ENCODE measurements at regions not wholly inside any gene's neighbourhood (a gene's known extent, or its start where the extent isn't known, plus 50 kb on each side); places are given as distances from the start of the nearest gene placed in this dataset.

GRCh38 chr10:94183666-94184264 is 179.0 kb downstream of the NOC3L start:
- Histone ChIP-seq H3K27me3 (no peaks in the 10 kb centered on the region), H3K4me3 (no peak overlapping the region), H3K9me3 (no peaks in the 10 kb centered on the region), H3K27ac (no peak overlapping the region), H3K36me3 (no peaks in the 10 kb centered on the region), H3K4me1 (no peaks in the 10 kb centered on the region)
- no peak for TF ChIP-seq EP300 (IDR thresholded peaks at IDR 0.05)
- no peak for TF ChIP-seq POLR2A (IDR thresholded peaks at IDR 0.05)
- TF ChIP-seq CTCF (IDR thresholded peaks at IDR 0.05) = no peak
- TF ChIP-seq POLR2AphosphoS5 (IDR thresholded peaks at IDR 0.05) = no peak
- WGBS = 79% methylated on average over 7 of the region's 7 CpGs
- no peak for DNase-seq (ENCODE audit: low spot score in 2 of 2)

GRCh38 chr10:94186722-94187121 is 176.0 kb downstream of the NOC3L start:
- 90% methylated on average over 2 of the region's 2 CpGs for WGBS
- TF ChIP-seq EP300 (IDR thresholded peaks at IDR 0.05) (no peak), CTCF (IDR thresholded peaks at IDR 0.05) (no peak), POLR2AphosphoS5 (IDR thresholded peaks at IDR 0.05) (no peak), POLR2A (IDR thresholded peaks at IDR 0.05) (no peak)
- H3K4me1 ChIP-seq = no peaks in the 10 kb centered on the region

GRCh38 chr10:94192333-94192732 is 170.4 kb downstream of the NOC3L start:
- TF ChIP-seq EP300 (IDR thresholded peaks at IDR 0.05) = no peak
- TF ChIP-seq POLR2A (IDR thresholded peaks at IDR 0.05) = no peak
- TF ChIP-seq CTCF (IDR thresholded peaks at IDR 0.05) = no peak
- no peak for TF ChIP-seq POLR2AphosphoS5 (IDR thresholded peaks at IDR 0.05)
- H3K27me3 ChIP-seq = no peaks in the 10 kb centered on the region
- 83% methylated on average over 3 of the region's 3 CpGs for WGBS

More at GRCh38 chr10:94186722-94187121, 176.0 kb downstream of the NOC3L start:
- DNase-seq (ENCODE audit: low spot score in 2 of 2) = no peak
- H3K36me3 ChIP-seq = no peaks in the 10 kb centered on the region
- H3K27ac ChIP-seq = no peak overlapping the region
- no peak overlapping the region for H3K4me3 ChIP-seq
- H3K27me3 ChIP-seq = no peaks in the 10 kb centered on the region
- no peaks in the 10 kb centered on the region for H3K9me3 ChIP-seq

GRCh38 chr10:94192974-94193373 is 169.8 kb downstream of the NOC3L start:
- H3K4me3 ChIP-seq = no peak overlapping the region
- H3K4me1 ChIP-seq = no peaks in the 10 kb centered on the region
- no peaks in the 10 kb centered on the region for H3K27me3 ChIP-seq
- no peaks in the 10 kb centered on the region for H3K9me3 ChIP-seq
- WGBS = 77% methylated on average over 1 of the region's 1 CpG
- no peak overlapping the region for H3K27ac ChIP-seq
- TF ChIP-seq POLR2A (IDR thresholded peaks at IDR 0.05) = no peak
- TF ChIP-seq POLR2AphosphoS5 (IDR thresholded peaks at IDR 0.05) = no peak
- TF ChIP-seq EP300 (IDR thresholded peaks at IDR 0.05) = no peak
- TF ChIP-seq CTCF (IDR thresholded peaks at IDR 0.05) = no peak
- no peaks in the 10 kb centered on the region for H3K36me3 ChIP-seq
- DNase-seq (ENCODE audit: low spot score in 2 of 2) = no peak

More at GRCh38 chr10:94192333-94192732, 170.4 kb downstream of the NOC3L start:
- Histone ChIP-seq H3K36me3 (no peaks in the 10 kb centered on the region), H3K4me1 (no peaks in the 10 kb centered on the region), H3K27ac (no peak overlapping the region), H3K4me3 (no peak overlapping the region), H3K9me3 (no peaks in the 10 kb centered on the region)
- DNase-seq (ENCODE audit: low spot score in 2 of 2) = no peak

- DNase-seq (ENCODE audit: low spot score in 2 of 2) = no peak
- TF ChIP-seq POLR2AphosphoS5 (IDR thresholded peaks at IDR 0.05) (no peak), CTCF (IDR thresholded peaks at IDR 0.05) (no peak), POLR2A (IDR thresholded peaks at IDR 0.05) (no peak), EP300 (IDR thresholded peaks at IDR 0.05) (no peak)
- Histone ChIP-seq H3K4me3 (no peak overlapping the region), H3K36me3 (no peaks in the 10 kb centered on the region), H3K4me1 (no peaks in the 10 kb centered on the region), H3K27ac (no peak overlapping the region), H3K9me3 (no peaks in the 10 kb centered on the region), H3K27me3 (no peaks in the 10 kb centered on the region)
- WGBS = 19% methylated on average over 4 of the region's 4 CpGs
These were observed 169.2 kb downstream of the NOC3L start for GRCh38 chr10:94193466-94193924.
